ENCODE measurements at regions not wholly inside any gene's neighbourhood (a gene's known extent, or its start where the extent isn't known, plus 50 kb on each side); places are given as distances from the start of the nearest gene placed in this dataset.
"Not testable (repeated sequence)": the region's sequence is repeated elsewhere in the genome, so short reads cannot be mapped to it uniquely, and the experiment has no call there.

DNA sequence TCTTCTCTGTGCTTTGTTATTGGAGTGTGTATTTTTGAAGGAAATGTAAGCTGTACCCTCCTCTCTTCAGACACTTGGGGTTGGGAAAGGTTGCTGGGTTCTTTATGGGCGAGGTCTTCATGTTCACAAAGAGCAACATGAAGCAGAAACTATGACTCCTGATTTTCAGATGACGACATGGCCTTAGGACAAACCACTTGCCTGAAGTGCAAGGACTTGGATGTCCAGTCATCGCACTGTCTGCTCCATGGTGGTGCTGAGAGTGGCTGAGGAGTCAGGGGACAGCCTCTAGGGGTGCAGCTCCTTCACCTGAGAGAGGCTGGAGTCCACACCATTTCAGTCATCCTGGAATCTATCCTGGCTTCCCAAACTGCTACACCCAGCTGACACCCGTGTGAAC lies 183.9 kb upstream of the CDH5 start:
- H3K27me3 Mint-ChIP-seq (ENCODE audit: insufficient read depth): peaks cover 6% of the 10 kb centered on the region
- H3K4me3 Mint-ChIP-seq: no peak overlapping the region
- H3K9me3 Mint-ChIP-seq: peaks cover 5% of the 10 kb centered on the region; the same call in 1 of the 2 replicates
- no peak for DNase-seq
- no peaks in the 10 kb centered on the region for H3K4me1 Mint-ChIP-seq (ENCODE audit: low read depth)
- H3K27ac Mint-ChIP-seq: no peak overlapping the region
- TF ChIP-seq, protein P1, sequence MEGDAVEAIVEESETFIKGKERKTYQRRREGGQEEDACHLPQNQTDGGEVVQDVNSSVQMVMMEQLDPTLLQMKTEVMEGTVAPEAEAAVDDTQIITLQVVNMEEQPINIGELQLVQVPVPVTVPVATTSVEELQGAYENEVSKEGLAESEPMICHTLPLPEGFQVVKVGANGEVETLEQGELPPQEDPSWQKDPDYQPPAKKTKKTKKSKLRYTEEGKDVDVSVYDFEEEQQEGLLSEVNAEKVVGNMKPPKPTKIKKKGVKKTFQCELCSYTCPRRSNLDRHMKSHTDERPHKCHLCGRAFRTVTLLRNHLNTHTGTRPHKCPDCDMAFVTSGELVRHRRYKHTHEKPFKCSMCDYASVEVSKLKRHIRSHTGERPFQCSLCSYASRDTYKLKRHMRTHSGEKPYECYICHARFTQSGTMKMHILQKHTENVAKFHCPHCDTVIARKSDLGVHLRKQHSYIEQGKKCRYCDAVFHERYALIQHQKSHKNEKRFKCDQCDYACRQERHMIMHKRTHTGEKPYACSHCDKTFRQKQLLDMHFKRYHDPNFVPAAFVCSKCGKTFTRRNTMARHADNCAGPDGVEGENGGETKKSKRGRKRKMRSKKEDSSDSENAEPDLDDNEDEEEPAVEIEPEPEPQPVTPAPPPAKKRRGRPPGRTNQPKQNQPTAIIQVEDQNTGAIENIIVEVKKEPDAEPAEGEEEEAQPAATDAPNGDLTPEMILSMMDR (IDR thresholded peaks at IDR 0.05): no peak
- H3K36me3 Mint-ChIP-seq (ENCODE audit: low read depth): no peaks in the 10 kb centered on the region

DNA sequence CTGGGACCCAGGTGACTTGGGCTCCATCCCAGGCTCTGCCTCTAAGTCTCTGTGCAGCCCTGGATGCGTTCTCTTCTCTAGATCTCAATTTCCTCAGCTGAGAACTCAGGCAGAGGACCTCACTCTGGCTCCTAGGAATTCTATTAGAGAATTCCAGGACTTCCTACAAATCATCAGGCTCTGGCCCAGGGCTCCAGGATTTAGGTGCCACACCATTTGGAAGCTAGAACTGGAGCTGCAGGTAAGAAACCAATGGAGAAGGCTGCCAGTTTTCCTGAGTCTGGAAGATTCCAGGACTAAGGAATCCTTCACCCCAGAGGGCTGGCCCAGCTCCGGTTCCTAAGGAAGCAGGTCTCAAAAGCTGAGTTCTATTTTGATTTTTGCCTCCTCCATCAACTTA lies 189.8 kb upstream of the CDH5 start:
- H3K27ac Mint-ChIP-seq: no peak overlapping the region
- peaks cover 27% of the 10 kb centered on the region for H3K27me3 Mint-ChIP-seq (ENCODE audit: insufficient read depth)
- TF ChIP-seq, protein P1 (IDR thresholded peaks at IDR 0.05): no peak

DNA sequence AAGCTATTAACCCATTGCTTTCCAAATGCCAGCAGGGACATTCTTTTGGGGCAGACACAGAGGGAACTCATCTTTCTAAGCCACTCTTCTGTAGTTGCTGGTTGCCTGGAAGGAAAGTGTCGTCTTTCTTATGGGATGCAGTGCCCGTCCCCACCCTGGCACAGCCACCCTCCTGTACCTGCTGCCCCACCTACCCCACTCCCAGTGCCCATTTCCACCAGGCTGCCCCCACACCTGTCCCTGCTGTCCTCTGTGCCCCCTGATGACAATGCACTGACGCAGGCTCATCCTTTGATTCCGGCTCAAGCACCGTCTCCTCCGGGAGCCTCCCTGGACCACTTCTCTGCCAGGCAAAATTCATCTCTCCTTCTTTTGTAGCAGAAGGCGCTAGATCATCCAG lies 190.4 kb upstream of the CDH5 start:
- H3K4me3 Mint-ChIP-seq: no peak overlapping the region
- H3K27me3 Mint-ChIP-seq (ENCODE audit: insufficient read depth): peaks cover 29% of the 10 kb centered on the region
- no peaks in the 10 kb centered on the region for H3K4me1 Mint-ChIP-seq (ENCODE audit: low read depth)
- no peak overlapping the region for H3K27ac Mint-ChIP-seq
- TF ChIP-seq, protein P1 (IDR thresholded peaks at IDR 0.05): no peak
- DNase-seq: no peak
- H3K9me3 Mint-ChIP-seq: peaks cover 5% of the 10 kb centered on the region; the same call in 1 of the 2 replicates
- H3K36me3 Mint-ChIP-seq (ENCODE audit: low read depth): no peaks in the 10 kb centered on the region

More for the DNA sequence above, 189.8 kb upstream of the CDH5 start:
- H3K4me1 Mint-ChIP-seq (ENCODE audit: low read depth): no peaks in the 10 kb centered on the region
- no peak overlapping the region for H3K4me3 Mint-ChIP-seq
- DNase-seq: no peak
- H3K36me3 Mint-ChIP-seq (ENCODE audit: low read depth): no peaks in the 10 kb centered on the region
- peaks cover 5% of the 10 kb centered on the region; the same call in 1 of the 2 replicates for H3K9me3 Mint-ChIP-seq

DNA sequence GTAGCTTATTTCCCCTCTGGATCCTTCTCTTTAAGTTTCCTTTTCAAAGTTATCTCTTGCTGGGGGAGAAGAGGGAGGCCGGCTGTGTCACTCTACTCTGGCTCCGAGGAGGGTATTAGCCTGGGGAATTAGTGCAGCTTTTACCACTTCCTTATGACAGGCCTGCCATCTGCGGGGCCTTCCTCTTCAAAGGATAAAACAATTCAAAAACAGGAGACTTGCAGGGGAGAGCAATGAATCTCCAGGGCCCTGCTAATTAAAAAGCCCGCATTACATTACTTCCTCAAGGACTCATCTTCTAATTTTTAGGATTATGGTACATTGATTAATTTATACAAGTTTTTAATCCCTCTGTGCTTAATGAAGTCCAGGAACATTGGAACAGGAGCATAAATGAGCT lies 190.9 kb upstream of the CDH5 start:
- H3K27ac Mint-ChIP-seq: no peak overlapping the region
- DNase-seq: no peak
- TF ChIP-seq, protein P1 (IDR thresholded peaks at IDR 0.05): no peak
- H3K27me3 Mint-ChIP-seq (ENCODE audit: insufficient read depth): peaks cover 29% of the 10 kb centered on the region
- H3K9me3 Mint-ChIP-seq: peaks cover 5% of the 10 kb centered on the region; the same call in 1 of the 2 replicates
- no peaks in the 10 kb centered on the region for H3K4me1 Mint-ChIP-seq (ENCODE audit: low read depth)
- H3K36me3 Mint-ChIP-seq (ENCODE audit: low read depth): no peaks in the 10 kb centered on the region
- H3K4me3 Mint-ChIP-seq: no peak overlapping the region

DNA sequence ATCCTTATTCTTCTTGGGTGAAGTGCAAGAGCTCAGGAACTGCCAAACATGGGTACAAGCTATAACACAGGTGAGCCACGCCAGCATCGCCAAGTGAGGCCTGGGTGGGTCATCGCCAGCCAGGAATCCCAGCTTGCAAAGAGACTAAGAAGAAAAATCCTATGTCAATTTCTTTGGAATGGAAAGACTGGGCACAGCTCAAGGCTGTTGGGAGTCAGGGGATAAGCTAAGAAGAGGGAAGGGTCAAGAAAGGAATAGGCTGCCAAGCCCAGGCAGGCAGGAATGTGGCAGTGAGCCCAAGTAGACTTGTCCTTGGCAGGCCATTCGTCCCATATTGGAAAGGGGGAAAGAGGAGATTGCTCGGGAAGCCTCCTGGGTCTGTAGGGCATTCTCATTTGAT lies 191.4 kb upstream of the CDH5 start:
- H3K27me3 Mint-ChIP-seq (ENCODE audit: insufficient read depth): peaks cover 29% of the 10 kb centered on the region
- H3K4me1 Mint-ChIP-seq (ENCODE audit: low read depth): no peaks in the 10 kb centered on the region
- TF ChIP-seq, protein P1 (IDR thresholded peaks at IDR 0.05): no peak
- no peak overlapping the region for H3K27ac Mint-ChIP-seq
- no peaks in the 10 kb centered on the region for H3K36me3 Mint-ChIP-seq (ENCODE audit: low read depth)
- H3K9me3 Mint-ChIP-seq: peaks cover 1% of the 10 kb centered on the region; the same call in 1 of the 2 replicates
- no peak for DNase-seq
- H3K4me3 Mint-ChIP-seq: no peak overlapping the region

DNA sequence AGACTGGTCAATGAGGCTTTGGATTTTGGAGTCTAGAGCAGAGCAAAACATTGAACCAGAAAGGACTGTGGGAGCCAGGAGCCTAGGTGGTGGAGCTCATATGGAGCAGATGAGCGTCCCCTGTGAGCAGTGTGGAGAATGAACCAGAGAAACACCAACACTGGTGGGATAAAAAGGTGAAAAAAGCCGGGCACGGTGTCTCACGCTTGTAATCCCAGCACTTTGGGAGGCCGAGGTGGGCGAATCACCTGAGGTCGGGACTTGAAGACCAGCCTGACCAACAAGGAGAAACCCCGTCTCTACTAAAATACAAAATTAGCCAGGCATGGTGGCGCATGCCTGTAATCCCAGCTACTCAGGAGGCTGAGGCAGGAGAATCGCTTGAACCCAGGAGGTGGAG lies 192.7 kb upstream of the CDH5 start:
- not testable (repeated sequence) for H3K36me3 Mint-ChIP-seq (ENCODE audit: low read depth); H3K9me3 Mint-ChIP-seq; H3K27ac Mint-ChIP-seq; DNase-seq; H3K4me1 Mint-ChIP-seq (ENCODE audit: low read depth); H3K4me3 Mint-ChIP-seq
- H3K27me3 Mint-ChIP-seq (ENCODE audit: insufficient read depth): peaks cover 29% of the 10 kb centered on the region

DNA sequence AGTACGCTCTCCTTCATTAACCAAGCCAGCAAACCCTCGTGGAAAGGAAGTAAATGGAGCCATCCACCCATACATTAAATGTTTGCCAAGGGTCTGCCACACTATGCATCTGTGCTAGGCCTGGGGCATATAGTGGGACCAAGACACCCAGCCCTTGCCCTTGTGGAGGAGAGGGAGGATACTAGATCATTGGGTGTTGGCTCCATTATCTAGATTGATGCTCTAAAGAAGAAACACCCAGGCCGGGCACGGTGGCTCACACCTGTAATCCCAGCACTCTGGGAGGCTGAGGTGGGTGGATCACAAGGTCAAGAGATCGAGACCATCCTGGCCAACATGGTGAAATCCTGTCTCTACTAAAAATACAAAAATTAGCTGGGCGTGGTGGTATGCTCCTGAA lies 193.3 kb upstream of the CDH5 start:
- peaks cover 29% of the 10 kb centered on the region for H3K27me3 Mint-ChIP-seq (ENCODE audit: insufficient read depth)
- not testable (repeated sequence) for H3K4me1 Mint-ChIP-seq (ENCODE audit: low read depth); H3K9me3 Mint-ChIP-seq; H3K27ac Mint-ChIP-seq; H3K4me3 Mint-ChIP-seq; H3K36me3 Mint-ChIP-seq (ENCODE audit: low read depth); DNase-seq
